Brain microvascular endothelial cell (primary cell): ENCODE measurements at regions not wholly inside any gene's neighbourhood (a gene's known extent, or its start where the extent isn't known, plus 50 kb on each side); places are given as distances from the start of the nearest gene placed in this dataset.

Source experiments
- DNase-seq: peaks from one replicate; pipeline ENCODE4 v3.0.0-alpha.2; 2020
- H3K27ac ChIP-seq: fragments of 250-450 bp; sonication (Bioruptor Pico); 2 replicates; pipeline ENCODE4 v1.5.1; 2020; ENCODE audit warnings: mild to moderate bottlenecking, moderate library complexity
- H3K27me3 ChIP-seq: fragments of 250-450 bp; sonication (Bioruptor Pico); replicated peaks from 2 replicates; pipeline ENCODE4 v1.5.1; 2020; ENCODE audit warnings: mild to moderate bottlenecking
- H3K36me3 ChIP-seq: fragments of 250-450 bp; sonication (Bioruptor Pico); replicated peaks from 2 replicates; pipeline ENCODE4 v1.5.1; 2020; ENCODE audit warnings: mild to moderate bottlenecking
- H3K4me3 ChIP-seq: 2 replicates; pipeline ENCODE4 v1.5.1; 2011; ENCODE audit warnings: low read depth, mild to moderate bottlenecking, control low read depth, low read length, moderate library complexity
- in situ Hi-C: cut with HindIII; loops from 2 replicates; pipeline ENCODE4 v1.10.0; 2017; ENCODE audit warnings: low sequenced_read_pairs, low pct_ligation_motif_present
- TF ChIP-seq, protein P1 (sequence below): IDR thresholded peaks from 2 replicates; pipeline ENCODE4 v1.5.1; 2011; ENCODE audit warnings: low read depth, mild to moderate bottlenecking, moderate library complexity, low read length, control low read depth, inconsistent platforms; ENCODE audit errors: missing control alignments

DNA sequence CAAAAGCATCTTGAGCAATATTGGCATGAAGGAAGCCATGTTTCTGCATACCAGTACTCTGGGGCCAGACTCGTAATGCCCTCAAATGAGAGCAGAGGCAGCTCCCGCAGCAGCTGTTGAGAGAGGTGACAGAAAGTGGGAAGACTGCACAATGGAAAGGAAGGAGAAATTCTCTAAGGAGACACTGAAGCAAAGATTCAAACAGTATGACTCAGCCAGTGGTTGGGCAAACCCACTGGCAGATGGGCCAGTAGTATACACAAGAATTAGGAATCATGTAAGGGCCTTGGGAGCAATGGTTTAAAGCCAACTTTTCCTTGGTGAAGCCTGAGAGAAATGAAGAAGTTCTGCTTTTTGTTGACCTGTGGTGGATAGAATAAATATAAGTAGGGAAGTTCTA is 2092.7 kb upstream of the PIK3C3 start:
- H3K27me3 ChIP-seq = no peaks in the 10 kb centered on the region
- in situ Hi-C loops = no loop called here
- TF ChIP-seq, protein P1, sequence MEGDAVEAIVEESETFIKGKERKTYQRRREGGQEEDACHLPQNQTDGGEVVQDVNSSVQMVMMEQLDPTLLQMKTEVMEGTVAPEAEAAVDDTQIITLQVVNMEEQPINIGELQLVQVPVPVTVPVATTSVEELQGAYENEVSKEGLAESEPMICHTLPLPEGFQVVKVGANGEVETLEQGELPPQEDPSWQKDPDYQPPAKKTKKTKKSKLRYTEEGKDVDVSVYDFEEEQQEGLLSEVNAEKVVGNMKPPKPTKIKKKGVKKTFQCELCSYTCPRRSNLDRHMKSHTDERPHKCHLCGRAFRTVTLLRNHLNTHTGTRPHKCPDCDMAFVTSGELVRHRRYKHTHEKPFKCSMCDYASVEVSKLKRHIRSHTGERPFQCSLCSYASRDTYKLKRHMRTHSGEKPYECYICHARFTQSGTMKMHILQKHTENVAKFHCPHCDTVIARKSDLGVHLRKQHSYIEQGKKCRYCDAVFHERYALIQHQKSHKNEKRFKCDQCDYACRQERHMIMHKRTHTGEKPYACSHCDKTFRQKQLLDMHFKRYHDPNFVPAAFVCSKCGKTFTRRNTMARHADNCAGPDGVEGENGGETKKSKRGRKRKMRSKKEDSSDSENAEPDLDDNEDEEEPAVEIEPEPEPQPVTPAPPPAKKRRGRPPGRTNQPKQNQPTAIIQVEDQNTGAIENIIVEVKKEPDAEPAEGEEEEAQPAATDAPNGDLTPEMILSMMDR = no peak
- no peak for DNase-seq
- H3K27ac ChIP-seq = no peak overlapping the region
- H3K4me3 ChIP-seq = no peak overlapping the region
- no peaks in the 10 kb centered on the region for H3K36me3 ChIP-seq

GRCh38 chr18:39854291-39854690 is 2100.7 kb upstream of the PIK3C3 start:
- H3K36me3 ChIP-seq = no peaks in the 10 kb centered on the region
- no peaks in the 10 kb centered on the region for H3K27me3 ChIP-seq

GRCh38 chr18:39846265-39846664 is 2108.8 kb upstream of the PIK3C3 start:
- TF ChIP-seq, protein P1 = no peak
- no peak for DNase-seq
- Histone ChIP-seq H3K36me3 (no peaks in the 10 kb centered on the region), H3K27me3 (no peaks in the 10 kb centered on the region), H3K27ac (no peak overlapping the region), H3K4me3 (no peak overlapping the region)
- in situ Hi-C loops = no loop called here

More at GRCh38 chr18:39854291-39854690, 2100.7 kb upstream of the PIK3C3 start:
- in situ Hi-C loops = no loop called here
- TF ChIP-seq, protein P1 = no peak
- DNase-seq = no peak
- Histone ChIP-seq H3K4me3 (no peak overlapping the region), H3K27ac (no peak overlapping the region)

- Histone ChIP-seq H3K36me3 (no peaks in the 10 kb centered on the region), H3K27ac (no peak overlapping the region), H3K4me3 (no peak overlapping the region), H3K27me3 (no peaks in the 10 kb centered on the region)
- TF ChIP-seq, protein P1 = no peak
- in situ Hi-C loops = no loop called here
- no peak for DNase-seq
Observed at GRCh38 chr18:39845631-39846030, 2109.4 kb upstream of the PIK3C3 start.

- DNase-seq = no peak
- TF ChIP-seq, protein P1 = no peak
- in situ Hi-C loops = no loop called here
- H3K4me3 ChIP-seq = no peak overlapping the region
- no peak overlapping the region for H3K27ac ChIP-seq
- no peaks in the 10 kb centered on the region for H3K36me3 ChIP-seq
- no peaks in the 10 kb centered on the region for H3K27me3 ChIP-seq
Observed at GRCh38 chr18:39845106-39845505, 2109.9 kb upstream of the PIK3C3 start.

- no peak for DNase-seq
- TF ChIP-seq, protein P1 = no peak
- H3K4me3 ChIP-seq = no peak overlapping the region
- H3K27me3 ChIP-seq = no peaks in the 10 kb centered on the region
- H3K36me3 ChIP-seq = no peaks in the 10 kb centered on the region
- no peak overlapping the region for H3K27ac ChIP-seq
- in situ Hi-C loops = no loop called here
Observed at GRCh38 chr18:39843546-39843945, 2111.5 kb upstream of the PIK3C3 start.
